H1 (cell line): ENCODE measurements at regions not wholly inside any gene's neighbourhood (a gene's known extent, or its start where the extent isn't known, plus 50 kb on each side); places are given as distances from the start of the nearest gene placed in this dataset.
A peak's percentile ranks its signal among the peaks of the same experiment; 100 is the strongest.

Experiments
- CTCF ChIA-PET: fragments of 300-600 bp; sonication (Branson Sonifier 250); formaldehyde crosslinking; loops from one replicate; lab custom pipeline; 2021; ENCODE audit not compliant: partially characterized antibody; lab: Charles Lee
- POLR2A ChIA-PET: fragments of 300-600 bp; sonication (Branson Sonifier 250); formaldehyde crosslinking; loops from one replicate; lab custom pipeline; 2021; ENCODE audit warnings: inconsistent platforms; ENCODE audit not compliant: partially characterized antibody; lab: Charles Lee
- DNase-seq, 2 experiments: peaks; one replicate each; pipeline versions ENCODE4 v3.0.0 to v3.0.0-alpha.2; 2010 to 2022; ENCODE audit warnings: low spot score in 2 of 2, low read depth in 1 of 2, mixed read lengths in 1 of 2
- FAIRE-seq: peaks from 2 replicates; lab custom pipeline; 2011; peaks lifted over from hg19 to GRCh38; lab: Jason Lieb, UNC
- H2AFZ ChIP-seq: 2 replicates; pipeline ENCODE4 v1.8.1; 2012; ENCODE audit warnings: low read length, inconsistent platforms
- H2AK5ac ChIP-seq: 2 replicates; pipeline ENCODE4 v1.6.1; 2013; ENCODE audit warnings: low read depth, low read length
- H2BK120ac ChIP-seq: replicated peaks from 2 replicates; pipeline ENCODE3; 2013; ENCODE audit warnings: low read depth, low read length, inconsistent platforms
- H2BK12ac ChIP-seq: 2 replicates; pipeline ENCODE4 v1.6.1; 2013; ENCODE audit warnings: low read depth, low read length
- H2BK15ac ChIP-seq: 2 replicates; pipeline ENCODE4 v1.6.1; 2013; ENCODE audit warnings: low read length
- H2BK20ac ChIP-seq: 2 replicates; pipeline ENCODE4 v1.6.1; 2013; ENCODE audit warnings: low read length
- H2BK5ac ChIP-seq: 2 replicates; pipeline ENCODE4 v1.6.1; 2013; ENCODE audit warnings: low read depth, low read length
- H3K14ac ChIP-seq: 2 replicates; pipeline ENCODE4 v1.6.1; 2013; ENCODE audit warnings: inconsistent platforms; ENCODE audit not compliant: insufficient read length
- H3K18ac ChIP-seq: 2 replicates; pipeline ENCODE4 v1.6.1; 2013; ENCODE audit warnings: low read length; ENCODE audit errors: extremely low read depth
- H3K23ac ChIP-seq: 2 replicates; pipeline ENCODE4 v1.6.1; 2013; ENCODE audit warnings: inconsistent platforms; ENCODE audit not compliant: insufficient read length
- H3K23me2 ChIP-seq: 2 replicates; pipeline ENCODE4 v1.6.1; 2013; ENCODE audit warnings: low read depth, low read length
- H3K27ac ChIP-seq: 2 replicates; pipeline ENCODE4 v1.6.1; 2011; ENCODE audit warnings: low read depth, low read length, inconsistent platforms
- H3K27me3 ChIP-seq, 4 experiments: replicated peaks in 1 of 4; 1 replicate in 1 of 4; 2 replicates in 3 of 4; pipeline versions ENCODE4 v1.6.1 to v1.8.1; 2011 to 2013; ENCODE audit warnings: low read length in 3 of 4, mild to moderate bottlenecking in 3 of 4, inconsistent platforms in 2 of 4, mixed read lengths in 2 of 4, moderate library complexity in 1 of 4; ENCODE audit not compliant: control insufficient read depth in 3 of 4, insufficient read depth in 3 of 4; ENCODE audit errors: extremely low read depth in 1 of 4
- H3K36me3 ChIP-seq, 4 experiments: 2 replicates each; pipeline versions ENCODE4 v1.6.1 to v1.8.1; 2011 to 2013; ENCODE audit warnings: mild to moderate bottlenecking in 4 of 4, low read length in 3 of 4, moderate library complexity in 2 of 4, control low read depth in 1 of 4, inconsistent platforms in 1 of 4; ENCODE audit not compliant: insufficient read depth in 4 of 4, control insufficient read depth in 2 of 4
- H3K4ac ChIP-seq: replicated peaks from 2 replicates; pipeline ENCODE3; 2013; ENCODE audit warnings: low read length, low read depth, mixed read lengths, inconsistent platforms; ENCODE audit not compliant: insufficient read length
- H3K4me1 ChIP-seq, 4 experiments: replicated peaks in 1 of 4; 1 replicate in 1 of 4; 2 replicates in 3 of 4; pipeline versions ENCODE4 v1.6.1 to v1.8.1; 2011 to 2013; ENCODE audit warnings: low read length in 3 of 4, inconsistent platforms in 2 of 4, mixed read lengths in 1 of 4; ENCODE audit not compliant: insufficient read depth in 4 of 4, control insufficient read depth in 3 of 4
- H3K4me2 ChIP-seq, 2 experiments: 2 replicates each; pipeline versions ENCODE4 v1.6.1 to v1.8.1; 2011 to 2013; ENCODE audit warnings: low read depth in 2 of 2, low read length in 2 of 2, control low read depth in 1 of 2, inconsistent platforms in 1 of 2, mild to moderate bottlenecking in 1 of 2; ENCODE audit not compliant: insufficient read depth in 1 of 2
- H3K4me3 ChIP-seq, 4 experiments: fragments of 200-600, 300-600 bp in 1 of 4; sonication (generic), shearing (Covaris generic), sonication (Bioruptor Twin) in 1 of 4; 2 replicates each; pipeline versions ENCODE4 v1.5.1 to v1.8.1; 2011 to 2016; ENCODE audit warnings: low read length in 4 of 4, low read depth in 3 of 4, control low read depth in 2 of 4, inconsistent platforms in 2 of 4, mild to moderate bottlenecking in 2 of 4, mixed read lengths in 1 of 4, moderate library complexity in 1 of 4; ENCODE audit not compliant: insufficient read depth in 2 of 4; ENCODE audit errors: extremely low read depth in 1 of 4
- H3K56ac ChIP-seq: replicated peaks from 2 replicates; pipeline ENCODE3; 2013; ENCODE audit warnings: low read depth, mild to moderate bottlenecking, mixed read lengths, low read length, inconsistent platforms; ENCODE audit not compliant: insufficient read length
- H3K79me1 ChIP-seq: 2 replicates; pipeline ENCODE4 v1.6.1; 2013; ENCODE audit warnings: low read depth, low read length, control low read depth
- H3K79me2 ChIP-seq, 2 experiments: 2 replicates each; pipeline versions ENCODE4 v1.6.1 to v1.8.1; 2012 to 2013; ENCODE audit warnings: low read length in 2 of 2, mild to moderate bottlenecking in 2 of 2, inconsistent platforms in 1 of 2; ENCODE audit not compliant: insufficient read depth in 2 of 2, control insufficient read depth in 1 of 2
- H3K9ac ChIP-seq, 4 experiments: replicated peaks in 1 of 4; 1 replicate in 1 of 4; 2 replicates in 3 of 4; pipeline versions ENCODE4 v1.6.1 to v1.8.1; 2011 to 2013; ENCODE audit warnings: low read depth in 3 of 4, low read length in 3 of 4, control low read depth in 2 of 4, mild to moderate bottlenecking in 2 of 4, moderate library complexity in 2 of 4, inconsistent platforms in 1 of 4; ENCODE audit errors: extremely low read depth in 1 of 4
- H3K9me3 ChIP-seq, 2 experiments: 2 replicates each; pipeline versions ENCODE4 v1.6.1 to v1.8.1; 2012 to 2013; ENCODE audit warnings: mild to moderate bottlenecking in 2 of 2, moderate library complexity in 2 of 2, control low read depth in 1 of 2, inconsistent platforms in 1 of 2, low read depth in 1 of 2, low read length in 1 of 2, mixed read lengths in 1 of 2; ENCODE audit not compliant: insufficient read depth in 2 of 2
- H4K20me1 ChIP-seq, 2 experiments: replicated peaks in 1 of 2; 2 replicates each; pipeline versions ENCODE3 to v1.8.1; 2011 to 2013; ENCODE audit warnings: inconsistent platforms in 2 of 2, low read length in 2 of 2, mild to moderate bottlenecking in 1 of 2; ENCODE audit not compliant: insufficient read depth in 2 of 2, control insufficient read depth in 1 of 2
- H4K5ac ChIP-seq: 2 replicates; pipeline ENCODE4 v1.6.1; 2013; ENCODE audit warnings: low read length, low read depth, mixed read lengths, inconsistent platforms; ENCODE audit not compliant: insufficient read length
- H4K8ac ChIP-seq: 2 replicates; pipeline ENCODE4 v1.8.0; 2013; ENCODE audit warnings: mild to moderate bottlenecking, moderate library complexity, low read length, inconsistent platforms; ENCODE audit not compliant: insufficient read depth; ENCODE audit errors: extremely low read depth
- H4K91ac ChIP-seq: replicated peaks from 2 replicates; pipeline ENCODE3; 2013; ENCODE audit warnings: low read length, mixed read lengths, inconsistent platforms; ENCODE audit not compliant: insufficient read length
- CHD2 ChIP-seq: IDR thresholded peaks from 2 replicates; pipeline ENCODE4 v1.6.1; 2012; ENCODE audit warnings: low read length, improper control_type of control experiment
- PHF8 ChIP-seq: fragments of 200-600 bp; sonication (generic); conservative IDR thresholded peaks from 2 replicates; pipeline ENCODE4 v1.7.1; 2012; ENCODE audit warnings: low read depth, mild to moderate bottlenecking, inconsistent platforms, low read length, moderate library complexity
- WGBS, 2 experiments: shearing (Covaris generic) in 1 of 2; methylation state at CpG; one replicate each; pipeline versions ENCODE4 v1.1.6 to v1.1.7; 2013 to 2015; ENCODE audit warnings: low lambda C conversion rate in 2 of 2, mixed read lengths in 2 of 2, inconsistent platforms in 1 of 2, low coverage in 1 of 2, missing lambda C conversion rate in 1 of 2; ENCODE audit not compliant: insufficient replicate concordance in 2 of 2, insufficient coverage in 1 of 2, insufficient read length in 1 of 2; ENCODE audit errors: extremely low coverage in 1 of 2, missing lambda C conversion rate in 1 of 2; 5-methylcytosine and 5-hydroxymethylcytosine counted together

- FAIRE-seq = no peak
- POLR2A ChIA-PET = no interaction called here
Measured at GRCh38 chr14:71478542-71478941, 453.7 kb upstream of the RGS6 start.

More at GRCh38 chr14:71478542-71478941, 453.7 kb upstream of the RGS6 start:
- no peak overlapping the region for H2BK5ac ChIP-seq
- no peak overlapping the region for H2BK20ac ChIP-seq
- no peaks in the 10 kb centered on the region for H3K27me3 ChIP-seq
- 0 out of 2 replicates have a peak overlapping the region, but pooled peaks have one; percentile 21 for H3K27ac ChIP-seq
- H4K8ac ChIP-seq = no peak overlapping the region
- no peak overlapping the region for H2AK5ac ChIP-seq
- no peaks in the 10 kb centered on the region for H3K23me2 ChIP-seq
- no peak overlapping the region for H3K9ac ChIP-seq
- H2BK12ac ChIP-seq = no peak overlapping the region
- peaks cover 0 to 38% of the 10 kb centered on the region in 2 experiments; a peak in 2 of 4 replicates for H3K79me2 ChIP-seq
- no peak for TF ChIP-seq CHD2
- no peak for TF ChIP-seq PHF8
- H3K56ac ChIP-seq = no peak overlapping the region
- H3K14ac ChIP-seq = no peak overlapping the region
- H3K9me3 ChIP-seq = no peaks in the 10 kb centered on the region
- no peaks in the 10 kb centered on the region; the same call in 1 of the 2 replicates for H3K79me1 ChIP-seq
- no peak overlapping the region for H3K18ac ChIP-seq
- DNase-seq = no peak
- CTCF ChIA-PET = interaction anchor here (0.7 to 0.8 kb wide), 2 partner anchors 8 to 29 kb away, joined by 3 read pairs; no protein-coding TSS in a partner anchor
- 73% methylated on average over 4 of the region's 4 CpGs; no CpG with 5 or more reads in 1 of the 2 experiments for WGBS, 2 experiments
- no peak overlapping the region for H3K23ac ChIP-seq
- H4K91ac ChIP-seq = no peak overlapping the region
- H3K4me3 ChIP-seq = no peak overlapping the region
- H2AFZ ChIP-seq = no peak overlapping the region
- H3K4me1 ChIP-seq = peaks cover 0 to 19% (median 7%) of the 10 kb centered on the region in 4 experiments; a peak in 6 of 7 replicates
- no peaks in the 10 kb centered on the region for H3K36me3 ChIP-seq
- no peaks in the 10 kb centered on the region for H4K20me1 ChIP-seq
- no peak overlapping the region for H3K4ac ChIP-seq
- no peak overlapping the region for H2BK15ac ChIP-seq
- no peak overlapping the region for H2BK120ac ChIP-seq
- no peak overlapping the region for H3K4me2 ChIP-seq
- H4K5ac ChIP-seq = no peak overlapping the region
